Naive thymus-derived CD8-positive, alpha-beta T cell (primary cell): ENCODE measurements at regions not wholly inside any gene's neighbourhood (a gene's known extent, or its start where the extent isn't known, plus 50 kb on each side); places are given as distances from the start of the nearest gene placed in this dataset.

ENCODE experiments used
- ATAC-seq, 2 donors: fragments of 150-1000 bp; cut with Tn5 transposase in 1 of 2; sonication (Bioruptor Pico), chemical (Tn5 transposase) in 1 of 2; 1 replicate in 1 of 2; 2 replicates in 1 of 2; pipeline ENCODE4 v1.10.0; 2021; ENCODE audit warnings: mild to moderate bottlenecking in 2 of 2, moderate library complexity in 2 of 2
- POLR2A ChIA-PET: fragments of 350-600 bp; sonication (Branson Sonifier 250); formaldehyde crosslinking; loops from one replicate; lab custom pipeline; 2021; ENCODE audit warnings: antibody characterized with exemption; lab: Charles Lee
- DNase-seq, 10 donors: peaks; one replicate each; pipeline versions ENCODE4 v3.0.0 to v3.0.0-alpha.2; 2020 to 2022
- H3K27ac Mint-ChIP-seq, 10 donors: one replicate each; pipeline ENCODE4 v1.8.0; 2020 to 2022; ENCODE audit warnings: mild to moderate bottlenecking in 10 of 10, mixed read lengths in 10 of 10, moderate library complexity in 4 of 10, inconsistent platforms in 1 of 10
- H3K27me3 Mint-ChIP-seq, 5 donors: one replicate each; pipeline ENCODE4 v1.8.0; 2021 to 2022; ENCODE audit warnings: mixed read lengths in 5 of 5
- H3K36me3 Mint-ChIP-seq, 3 donors: one replicate each; pipeline ENCODE4 v1.8.0; 2020 to 2022; ENCODE audit warnings: mixed read lengths in 3 of 3, mild to moderate bottlenecking in 2 of 3, inconsistent platforms in 1 of 3
- H3K4me1 Mint-ChIP-seq, 4 donors: one replicate each; pipeline ENCODE4 v1.8.0; 2021 to 2022; ENCODE audit warnings: mixed read lengths in 4 of 4
- H3K4me3 Mint-ChIP-seq, 10 donors: one replicate each; pipeline ENCODE4 v1.8.0; 2020 to 2022; ENCODE audit warnings: mild to moderate bottlenecking in 10 of 10, mixed read lengths in 10 of 10, moderate library complexity in 6 of 10, inconsistent platforms in 1 of 10
- H3K9me3 Mint-ChIP-seq, 9 donors: one replicate each; pipeline ENCODE4 v1.8.0; 2020 to 2022; ENCODE audit warnings: mixed read lengths in 9 of 9, mild to moderate bottlenecking in 3 of 9, inconsistent platforms in 1 of 9, moderate library complexity in 1 of 9

DNA sequence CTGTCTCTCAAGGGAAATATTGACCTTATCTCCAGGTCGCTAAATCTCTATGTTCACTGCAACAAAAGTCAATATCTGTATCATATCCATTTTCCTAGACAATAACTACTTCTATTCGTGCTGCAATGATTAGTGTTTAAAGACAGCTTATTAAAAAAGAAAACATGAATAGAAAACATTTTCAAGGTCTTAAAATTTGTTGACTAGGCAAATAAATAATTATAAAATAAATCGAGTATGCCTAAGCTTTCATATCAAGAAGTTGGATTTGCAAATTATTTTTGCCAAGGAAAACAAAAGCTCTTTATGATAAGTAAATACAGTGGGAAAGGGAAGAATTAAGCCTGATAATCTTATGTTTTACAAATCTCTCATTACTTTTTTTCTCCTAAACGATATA is 428.5 kb downstream of the NUP35 start:
- no peaks in the 10 kb centered on the region for H3K4me1 Mint-ChIP-seq
- peaks cover 17 to 50% (median 24%) of the 10 kb centered on the region in 9 donors for H3K9me3 Mint-ChIP-seq
- DNase-seq (no peak), ATAC-seq (no peak)
- POLR2A ChIA-PET: no interaction called here
- no peak overlapping the region for H3K27ac Mint-ChIP-seq
- H3K27me3 Mint-ChIP-seq: no peaks in the 10 kb centered on the region
- H3K36me3 Mint-ChIP-seq: peaks cover 0 to 4% (median 0%) of the 10 kb centered on the region in 3 donors
- no peak overlapping the region for H3K4me3 Mint-ChIP-seq

DNA sequence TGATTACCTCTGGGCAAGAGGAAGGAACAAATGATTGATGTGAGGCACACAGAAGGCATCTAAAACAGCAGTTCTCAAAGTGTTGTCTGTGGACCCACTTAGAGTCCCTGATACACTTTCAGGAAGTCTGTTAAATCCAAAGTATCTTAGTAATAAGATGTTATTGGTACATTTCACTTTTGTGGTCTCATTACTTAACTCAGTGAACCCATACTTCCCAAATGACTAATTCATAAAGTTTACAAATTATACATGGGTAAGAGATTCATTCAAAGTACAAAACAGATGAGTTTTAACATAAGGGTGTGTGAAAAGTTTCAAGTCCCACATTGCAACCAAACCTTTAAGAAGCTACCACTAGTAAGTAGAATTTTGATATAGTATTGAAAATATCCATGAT is 440.5 kb downstream of the NUP35 start:
- Mint-ChIP-seq H3K4me1 (no peaks in the 10 kb centered on the region), H3K27me3 (peaks cover 0 to under 1% (median 0%) of the 10 kb centered on the region in 5 donors), H3K36me3 (no peaks in the 10 kb centered on the region), H3K9me3 (peaks cover 0 to 11% (median 1%) of the 10 kb centered on the region in 9 donors), H3K27ac (no peak overlapping the region), H3K4me3 (no peak overlapping the region)
- POLR2A ChIA-PET: no interaction called here
- DNase-seq (no peak), ATAC-seq (no peak)

DNA sequence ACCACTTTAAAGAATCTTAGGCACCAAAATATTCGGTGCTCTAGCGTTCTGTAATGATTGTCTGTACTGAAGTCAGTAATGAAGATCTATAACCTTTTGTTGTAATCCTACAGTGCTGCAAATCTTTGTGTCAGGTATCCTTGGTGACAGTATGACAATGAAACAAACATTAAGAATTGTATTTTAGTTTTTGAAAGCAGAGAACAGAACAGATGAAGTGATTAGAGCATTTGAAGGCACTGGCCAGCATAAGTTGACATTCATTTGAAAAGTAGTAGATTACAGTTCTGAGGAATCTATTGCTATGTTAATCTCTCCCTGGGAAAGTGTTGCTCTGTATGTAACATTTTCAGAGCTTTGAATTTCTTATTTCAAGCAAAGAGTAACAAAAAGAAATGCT is 451.2 kb downstream of the NUP35 start:
- Mint-ChIP-seq H3K9me3 (peaks cover 0 to 29% (median 12%) of the 10 kb centered on the region in 9 donors), H3K4me1 (no peaks in the 10 kb centered on the region), H3K4me3 (no peak overlapping the region), H3K27me3 (no peaks in the 10 kb centered on the region), H3K27ac (no peak overlapping the region), H3K36me3 (peaks cover 0 to 4% (median 0%) of the 10 kb centered on the region in 3 donors)
- no peak for DNase-seq
- no peak for ATAC-seq
- POLR2A ChIA-PET: no interaction called here

DNA sequence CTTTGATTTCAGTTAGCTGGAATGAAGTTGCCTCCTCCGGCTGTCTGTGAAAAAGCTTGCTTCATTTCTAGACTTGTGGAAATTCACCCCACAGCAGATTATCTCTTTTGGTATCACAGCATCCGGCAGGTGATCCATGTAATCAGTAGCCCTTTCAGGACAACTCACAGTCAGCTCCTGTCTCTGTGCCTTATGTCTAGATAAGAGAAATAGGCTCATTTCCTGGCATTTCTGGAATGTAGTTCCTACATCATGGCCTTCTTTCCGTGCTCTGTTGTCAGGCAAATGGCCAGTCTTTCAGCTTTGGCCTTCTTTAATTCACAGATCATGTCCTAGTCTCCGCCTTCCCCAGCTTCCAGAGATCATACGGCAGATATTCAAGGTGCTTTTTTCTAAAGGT is 455.4 kb downstream of the NUP35 start:
- Mint-ChIP-seq H3K4me1 (no peaks in the 10 kb centered on the region), H3K9me3 (peaks cover 4 to 23% (median 16%) of the 10 kb centered on the region in 9 donors), H3K4me3 (no peak overlapping the region), H3K27ac (no peak overlapping the region), H3K36me3 (no peaks in the 10 kb centered on the region), H3K27me3 (no peaks in the 10 kb centered on the region)
- ATAC-seq (no peak), DNase-seq (no peak)
- POLR2A ChIA-PET: no interaction called here

DNA sequence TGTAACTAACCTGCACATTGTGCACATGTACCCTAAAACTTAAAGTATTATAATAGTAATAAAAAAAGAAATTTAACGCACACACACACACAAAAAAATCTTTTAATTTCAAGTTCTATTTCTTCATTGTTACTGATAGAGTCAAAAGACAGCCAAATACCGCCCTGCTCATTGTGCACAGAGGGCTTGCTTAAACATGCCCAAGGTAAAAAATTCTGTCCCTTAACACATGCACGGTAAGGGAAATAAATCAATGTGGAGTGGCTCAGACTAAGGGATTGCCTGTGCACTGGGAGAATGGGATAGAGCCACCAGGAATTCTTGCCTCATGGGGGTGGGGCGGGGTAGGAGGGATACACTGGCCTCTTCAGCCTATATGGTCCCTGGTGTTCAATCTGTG is 468.0 kb downstream of the NUP35 start:
- no peak overlapping the region for H3K4me3 Mint-ChIP-seq
- ATAC-seq (no peak), DNase-seq (no peak)
- H3K9me3 Mint-ChIP-seq: peaks cover 0 to 27% (median 6%) of the 10 kb centered on the region in 9 donors
- peaks cover 0 to 4% (median 0%) of the 10 kb centered on the region in 3 donors for H3K36me3 Mint-ChIP-seq
- H3K4me1 Mint-ChIP-seq: no peaks in the 10 kb centered on the region
- H3K27me3 Mint-ChIP-seq: no peaks in the 10 kb centered on the region
- POLR2A ChIA-PET: no interaction called here
- H3K27ac Mint-ChIP-seq: no peak overlapping the region

DNA sequence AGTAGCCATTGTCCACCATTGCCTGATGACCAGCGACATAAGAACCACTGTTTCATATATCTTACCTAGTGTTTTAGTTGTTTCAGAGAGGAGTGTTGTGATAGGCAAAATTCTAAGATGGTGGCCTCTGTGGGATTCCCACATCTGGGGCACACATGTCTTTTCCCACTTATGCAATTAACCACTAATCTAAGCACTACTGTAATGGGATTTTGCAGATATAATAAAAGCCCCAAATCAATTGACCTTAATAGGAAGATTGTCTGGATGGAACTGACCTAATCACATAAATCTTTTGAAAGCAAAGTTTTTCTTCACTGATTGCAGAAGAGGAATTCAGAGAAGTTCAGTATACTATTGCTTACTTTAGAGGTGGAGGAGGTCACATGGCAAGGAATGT is 469.9 kb downstream of the NUP35 start:
- Mint-ChIP-seq H3K4me1 (no peaks in the 10 kb centered on the region), H3K27ac (no peak overlapping the region), H3K36me3 (no peaks in the 10 kb centered on the region), H3K27me3 (no peaks in the 10 kb centered on the region), H3K4me3 (no peak overlapping the region), H3K9me3 (peaks cover 0 to 22% (median 6%) of the 10 kb centered on the region in 9 donors)
- DNase-seq: no peak
- POLR2A ChIA-PET: no interaction called here
- no peak for ATAC-seq

DNA sequence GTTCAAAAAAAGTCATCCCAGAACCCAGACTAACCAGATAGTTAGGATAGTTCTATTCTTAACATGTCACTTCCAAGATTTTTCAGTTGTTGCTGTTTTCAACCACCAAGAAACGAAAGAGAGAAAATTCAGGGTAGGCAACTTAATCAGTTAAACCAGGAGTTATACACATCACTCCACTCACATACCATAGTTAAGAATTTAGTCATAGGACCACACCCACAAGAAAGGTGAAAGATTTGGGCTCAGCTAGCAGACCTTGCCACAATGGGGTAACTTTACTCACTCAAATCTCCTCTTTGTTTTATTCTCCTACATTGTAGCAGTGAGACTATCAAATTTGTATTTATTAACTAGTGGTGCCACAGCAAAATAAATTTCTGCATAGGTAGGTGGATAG is 473.6 kb downstream of the NUP35 start:
- ATAC-seq: no peak
- DNase-seq: no peak
- Mint-ChIP-seq H3K4me3 (no peak overlapping the region), H3K36me3 (no peaks in the 10 kb centered on the region), H3K9me3 (peaks cover 0 to 12% (median 4%) of the 10 kb centered on the region in 9 donors), H3K4me1 (no peaks in the 10 kb centered on the region), H3K27ac (no peak overlapping the region), H3K27me3 (no peaks in the 10 kb centered on the region)
- POLR2A ChIA-PET: no interaction called here

DNA sequence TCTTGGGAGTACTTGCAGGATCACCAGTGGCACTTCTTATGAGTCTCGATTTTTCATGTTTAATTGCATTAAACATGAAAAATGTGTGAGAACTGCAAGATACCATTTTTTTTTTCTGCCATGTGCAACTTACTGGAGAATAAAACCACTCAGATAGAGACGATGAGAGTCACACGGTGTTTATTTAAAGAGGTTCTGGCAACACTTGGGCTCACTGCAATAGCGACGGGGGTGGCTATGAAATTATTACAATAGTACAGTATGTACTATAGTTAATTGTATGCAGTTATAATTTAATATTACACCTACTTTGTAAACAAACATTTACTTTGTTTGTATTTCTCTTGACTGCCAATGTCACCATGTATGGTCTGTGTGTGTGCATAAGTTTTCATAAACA is 479.8 kb downstream of the NUP35 start:
- Mint-ChIP-seq H3K27me3 (no peaks in the 10 kb centered on the region), H3K36me3 (no peaks in the 10 kb centered on the region), H3K27ac (no peak overlapping the region), H3K9me3 (peaks cover 0 to 13% (median 0%) of the 10 kb centered on the region in 9 donors), H3K4me3 (no peak overlapping the region), H3K4me1 (no peaks in the 10 kb centered on the region)
- POLR2A ChIA-PET: no interaction called here
- DNase-seq: no peak
- no peak for ATAC-seq

DNA sequence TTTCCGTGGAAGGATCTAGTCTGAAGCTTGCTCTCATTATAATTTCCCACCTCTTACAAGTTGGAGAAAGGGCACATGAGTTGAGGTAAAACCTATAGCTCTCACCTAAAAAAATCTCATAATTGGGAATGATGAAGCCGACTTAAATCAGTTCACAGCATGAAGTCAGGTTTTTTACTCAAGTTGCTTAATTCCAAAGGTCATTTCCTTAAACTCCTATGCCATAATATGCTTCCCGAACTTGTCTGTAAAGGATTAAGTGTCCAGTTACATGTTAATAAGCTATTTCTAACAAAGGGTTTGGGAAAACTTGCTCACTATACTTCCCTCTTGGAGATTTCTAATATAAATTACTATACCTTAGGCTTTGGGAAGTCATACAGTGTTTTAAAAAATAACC is 481.2 kb downstream of the NUP35 start:
- DNase-seq (no peak), ATAC-seq (no peak)
- Mint-ChIP-seq H3K27me3 (no peaks in the 10 kb centered on the region), H3K27ac (no peak overlapping the region), H3K4me1 (no peaks in the 10 kb centered on the region), H3K36me3 (no peaks in the 10 kb centered on the region), H3K9me3 (peaks cover 0 to 13% (median 0%) of the 10 kb centered on the region in 9 donors), H3K4me3 (no peak overlapping the region)
- POLR2A ChIA-PET: no interaction called here

DNA sequence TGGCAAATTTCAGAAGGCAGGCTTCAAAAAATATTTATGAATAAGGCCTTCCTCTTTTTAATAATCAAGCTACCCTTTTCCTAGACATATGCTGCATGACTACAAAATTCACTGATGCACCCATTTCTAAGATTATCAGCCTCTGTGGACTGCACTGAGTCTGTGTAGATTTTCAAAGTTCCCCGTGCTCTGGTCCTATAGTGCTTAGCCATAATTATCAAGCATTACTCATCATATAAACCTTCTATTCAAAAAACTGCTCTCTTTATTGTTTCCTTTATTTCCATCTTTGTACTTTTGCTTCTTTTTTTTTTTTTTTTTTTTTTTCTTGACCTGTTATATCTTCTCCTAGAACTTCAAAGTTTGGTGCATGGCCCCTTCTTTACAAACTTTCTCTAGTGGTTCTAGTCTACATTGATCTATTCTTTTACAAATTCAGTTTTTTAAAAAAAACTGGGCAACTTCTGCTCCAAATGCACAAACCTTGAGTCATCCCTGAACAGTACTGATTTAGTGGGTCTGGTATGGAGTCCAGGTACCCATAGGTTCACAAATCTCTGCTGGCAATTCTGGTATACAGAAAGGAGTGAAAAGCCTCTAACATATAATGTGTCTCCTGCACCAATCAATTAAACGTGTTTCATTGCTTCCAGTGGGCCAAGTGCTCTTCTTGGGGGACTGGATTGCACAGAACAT is 481.9 kb downstream of the NUP35 start:
- Mint-ChIP-seq H3K27ac (no peak overlapping the region), H3K9me3 (peaks cover 0 to 13% (median 0%) of the 10 kb centered on the region in 9 donors), H3K4me1 (no peaks in the 10 kb centered on the region), H3K27me3 (no peaks in the 10 kb centered on the region), H3K4me3 (no peak overlapping the region), H3K36me3 (no peaks in the 10 kb centered on the region)
- POLR2A ChIA-PET: no interaction called here
- ATAC-seq (no peak), DNase-seq (no peak)

DNA sequence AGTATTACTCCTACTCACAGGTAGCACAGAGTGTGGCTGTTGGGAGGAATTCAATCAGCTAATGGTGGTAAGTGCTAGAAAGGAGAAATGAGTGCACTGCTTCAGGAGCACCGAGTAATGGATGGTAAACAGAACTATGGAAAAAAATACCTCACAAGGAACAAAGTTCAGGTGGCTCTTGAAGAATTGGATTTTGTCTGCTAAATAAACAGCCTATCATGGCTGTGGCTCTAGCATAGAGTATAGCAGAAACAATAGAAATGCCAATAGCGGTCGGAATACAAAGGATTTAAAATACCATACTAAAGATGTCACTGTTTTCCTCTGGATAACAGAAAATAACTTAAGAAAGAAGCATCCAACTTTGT is 482.5 kb downstream of the NUP35 start:
- peaks cover 0 to 13% (median 0%) of the 10 kb centered on the region in 9 donors for H3K9me3 Mint-ChIP-seq
- POLR2A ChIA-PET: no interaction called here
- no peaks in the 10 kb centered on the region for H3K36me3 Mint-ChIP-seq
- ATAC-seq: no peak
- no peak overlapping the region for H3K4me3 Mint-ChIP-seq
- H3K4me1 Mint-ChIP-seq: no peaks in the 10 kb centered on the region
- no peaks in the 10 kb centered on the region for H3K27me3 Mint-ChIP-seq
- H3K27ac Mint-ChIP-seq: no peak overlapping the region
- DNase-seq: no peak

DNA sequence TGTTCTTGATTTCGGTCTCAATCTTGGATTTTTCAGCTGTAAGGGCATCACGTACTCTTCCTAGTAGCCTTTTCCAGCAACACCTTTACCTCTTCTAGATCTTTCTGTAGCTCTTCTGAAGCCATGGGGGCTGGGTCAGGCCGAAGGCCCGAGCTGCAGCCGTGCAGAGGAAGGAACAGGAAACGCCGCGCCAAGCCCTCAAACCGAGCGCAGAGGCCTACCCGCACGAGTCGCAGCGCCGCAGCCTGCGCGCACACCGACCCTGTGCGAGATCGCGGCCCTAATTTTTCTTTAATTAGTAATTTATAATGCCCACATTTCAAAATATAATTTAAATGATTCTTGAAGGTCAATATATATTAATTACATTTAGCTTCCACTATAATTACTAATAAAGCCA is 483.8 kb downstream of the NUP35 start:
- Mint-ChIP-seq H3K36me3 (no peaks in the 10 kb centered on the region), H3K4me1 (no peaks in the 10 kb centered on the region), H3K4me3 (no peak overlapping the region), H3K27me3 (no peaks in the 10 kb centered on the region), H3K9me3 (peaks cover 0 to 13% (median 0%) of the 10 kb centered on the region in 9 donors), H3K27ac (no peak overlapping the region)
- ATAC-seq (no peak), DNase-seq (no peak)
- POLR2A ChIA-PET: no interaction called here

DNA sequence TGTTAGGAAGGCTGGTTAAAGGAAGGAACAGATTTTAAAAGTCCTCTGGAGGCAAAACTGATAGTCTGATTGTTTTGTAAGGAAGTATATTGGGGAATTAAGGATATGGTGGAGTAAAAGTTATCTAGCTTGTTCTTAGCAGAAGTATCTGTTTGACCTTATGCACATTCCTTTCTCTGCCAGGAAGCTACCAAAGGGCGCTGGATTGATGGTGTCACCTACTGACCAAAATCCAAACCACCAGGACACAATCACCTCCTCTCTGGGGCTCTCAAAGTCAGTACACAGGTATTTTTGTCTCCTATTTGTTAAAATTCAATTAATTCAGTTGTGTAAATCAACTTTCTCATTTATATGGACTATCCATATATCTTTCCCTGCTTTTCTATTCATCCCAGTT is 484.5 kb downstream of the NUP35 start:
- Mint-ChIP-seq H3K36me3 (no peaks in the 10 kb centered on the region), H3K4me3 (no peak overlapping the region), H3K4me1 (no peaks in the 10 kb centered on the region), H3K27ac (no peak overlapping the region), H3K27me3 (no peaks in the 10 kb centered on the region), H3K9me3 (peaks cover 0 to 13% (median 0%) of the 10 kb centered on the region in 9 donors)
- DNase-seq (no peak), ATAC-seq (no peak)
- POLR2A ChIA-PET: no interaction called here

DNA sequence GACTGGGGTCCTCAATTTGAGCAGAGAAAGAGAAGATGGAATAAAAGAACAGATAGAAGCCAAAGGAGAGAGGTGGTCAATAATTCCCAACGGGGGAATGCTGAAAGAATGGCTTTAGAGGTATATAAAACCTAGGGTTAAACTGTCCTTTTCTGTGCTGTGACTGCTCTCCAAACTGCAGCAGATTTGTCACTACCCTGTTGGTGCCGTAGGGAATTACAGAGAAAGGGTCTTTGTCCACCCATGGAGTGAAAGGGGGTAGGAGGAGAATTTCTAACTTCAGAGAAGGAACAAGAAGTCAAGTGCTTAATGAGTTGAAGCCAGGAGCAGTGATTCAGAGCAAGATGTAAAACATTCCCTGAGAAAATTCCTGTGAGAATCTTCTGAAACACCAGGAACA is 486.5 kb downstream of the NUP35 start:
- H3K4me3 Mint-ChIP-seq: no peak overlapping the region
- H3K4me1 Mint-ChIP-seq: no peaks in the 10 kb centered on the region
- no peak for ATAC-seq
- no peaks in the 10 kb centered on the region for H3K27me3 Mint-ChIP-seq
- peaks cover 0 to 13% (median 0%) of the 10 kb centered on the region in 9 donors for H3K9me3 Mint-ChIP-seq
- no peak for DNase-seq
- POLR2A ChIA-PET: no interaction called here
- H3K27ac Mint-ChIP-seq: no peak overlapping the region
- H3K36me3 Mint-ChIP-seq: no peaks in the 10 kb centered on the region
